ENCODE measurements at regions not wholly inside any gene's neighbourhood (a gene's known extent, or its start where the extent isn't known, plus 50 kb on each side); places are given as distances from the start of the nearest gene placed in this dataset.

DNA sequence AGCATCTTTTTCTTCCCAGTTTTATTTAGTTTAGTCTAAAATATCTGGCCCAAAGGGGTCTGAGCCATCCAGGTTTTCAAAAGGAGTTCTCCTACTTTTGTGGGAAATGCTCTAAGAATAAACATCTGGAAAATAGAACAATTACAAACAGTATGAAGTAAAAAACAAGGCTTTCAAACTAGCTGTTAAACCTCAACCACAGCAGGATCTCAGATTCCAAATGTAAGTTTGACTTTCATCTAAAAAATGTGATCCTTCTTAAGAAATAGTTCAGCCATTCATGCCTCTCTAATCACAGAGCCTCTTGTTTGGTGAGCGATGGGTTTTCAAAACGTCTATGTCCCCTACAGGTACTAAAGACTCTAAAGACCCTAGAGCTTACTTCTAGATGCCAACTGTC lies 413.5 kb downstream of the DUSP10 start:
- peaks cover 6 to 8% of the 10 kb centered on the region in 2 donors for H3K27me3 Mint-ChIP-seq
- no peak overlapping the region for H3K4me3 Mint-ChIP-seq
- Histone ChIP-seq H3K27me3 (ENCODE audit: insufficient read depth, low read length) (no peaks in the 10 kb centered on the region), H3K36me3 (ENCODE audit: insufficient read depth, low read length) (no peaks in the 10 kb centered on the region), H3K4me3 (ENCODE audit: low read length in 2 of 2) (no peak overlapping the region), H3K9me3 (ENCODE audit: control insufficient read depth in 1 of 2, low read length in 2 of 2) (no peaks in the 10 kb centered on the region), H3K27ac (ENCODE audit: low read depth, low read length) (no peak overlapping the region), H3K4me1 (ENCODE audit: insufficient read depth, low read length) (no peaks in the 10 kb centered on the region)
- peaks cover 0 to 29% (median 18%) of the 10 kb centered on the region in 8 donors for H3K9me3 Mint-ChIP-seq
- ChIA-PET CTCF (ENCODE audit: partially characterized antibody) (no interaction called here), POLR2A (ENCODE audit: partially characterized antibody) (no interaction called here)
- H3K36me3 Mint-ChIP-seq, result peaks cover 1 to 3% of the 10 kb centered on the region in 2 donors
- no peak overlapping the region for H3K27ac Mint-ChIP-seq
- intact Hi-C loops (cut with micrococcal nuclease), result no loop called here
- no peaks in the 10 kb centered on the region for H3K4me1 Mint-ChIP-seq
- DNase-seq, result no peak

DNA sequence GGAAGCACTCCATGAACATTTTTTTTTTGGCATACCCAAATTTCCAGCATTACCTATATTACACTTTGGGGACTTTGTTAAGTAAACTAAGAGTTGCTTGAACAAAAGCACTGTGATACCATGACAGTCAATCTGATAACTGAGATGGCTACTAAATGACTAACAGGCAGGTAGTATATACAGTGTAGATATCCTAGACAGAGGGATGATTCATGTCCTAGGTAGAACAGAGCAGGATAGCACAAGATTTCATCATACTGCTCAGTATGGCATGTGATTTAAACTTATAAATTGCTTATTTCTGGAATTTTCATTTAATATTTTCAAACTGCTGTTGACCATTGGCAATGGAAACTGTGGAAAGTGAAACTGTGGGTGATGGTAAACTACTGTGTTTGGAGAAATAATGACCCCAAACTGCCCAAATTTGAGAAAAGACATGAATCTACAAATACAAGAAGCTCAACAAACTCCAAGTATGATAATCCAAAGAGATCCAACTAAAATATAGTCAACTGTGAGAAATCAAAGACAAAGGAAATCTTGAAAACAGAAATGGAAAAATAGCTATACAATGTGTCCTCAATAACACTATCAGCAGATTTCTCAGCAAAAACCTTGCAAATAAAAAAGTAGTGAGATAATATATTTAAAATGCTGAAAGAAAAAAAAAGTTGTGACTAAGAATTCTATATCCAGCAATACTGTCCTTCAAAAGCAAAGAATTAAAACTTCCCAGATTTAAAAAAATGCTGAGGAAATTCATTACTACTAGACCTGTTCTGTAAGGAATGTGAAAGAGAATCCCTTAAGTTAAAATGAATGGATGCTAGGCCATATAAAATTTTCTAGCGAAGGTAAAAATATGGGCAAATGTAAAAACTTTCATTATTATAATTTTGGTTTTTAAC lies 410.4 kb downstream of the DUSP10 start:
- no peaks in the 10 kb centered on the region for H3K9me3 ChIP-seq (ENCODE audit: control insufficient read depth in 1 of 2, low read length in 2 of 2)
- no peak overlapping the region for H3K27ac ChIP-seq (ENCODE audit: low read depth, low read length)
- Mint-ChIP-seq H3K27ac (no peak overlapping the region), H3K4me3 (no peak overlapping the region), H3K27me3 (peaks cover 4 to 9% of the 10 kb centered on the region in 2 donors), H3K36me3 (peaks cover 1 to 3% of the 10 kb centered on the region in 2 donors), H3K4me1 (peaks cover 0 to 8% (median 0%) of the 10 kb centered on the region in 4 donors), H3K9me3 (peaks cover 0 to 33% (median 18%) of the 10 kb centered on the region in 8 donors)
- POLR2A ChIA-PET (ENCODE audit: partially characterized antibody), result no interaction called here
- no peaks in the 10 kb centered on the region for H3K27me3 ChIP-seq (ENCODE audit: insufficient read depth, low read length)
- no peaks in the 10 kb centered on the region for H3K4me1 ChIP-seq (ENCODE audit: insufficient read depth, low read length)
- H3K36me3 ChIP-seq (ENCODE audit: insufficient read depth, low read length), result no peaks in the 10 kb centered on the region
- no peak for DNase-seq
- H3K4me3 ChIP-seq (ENCODE audit: low read length in 2 of 2), result no peak overlapping the region
- intact Hi-C loops (cut with micrococcal nuclease), result no loop called here
- CTCF ChIA-PET (ENCODE audit: partially characterized antibody), result no interaction called here

DNA sequence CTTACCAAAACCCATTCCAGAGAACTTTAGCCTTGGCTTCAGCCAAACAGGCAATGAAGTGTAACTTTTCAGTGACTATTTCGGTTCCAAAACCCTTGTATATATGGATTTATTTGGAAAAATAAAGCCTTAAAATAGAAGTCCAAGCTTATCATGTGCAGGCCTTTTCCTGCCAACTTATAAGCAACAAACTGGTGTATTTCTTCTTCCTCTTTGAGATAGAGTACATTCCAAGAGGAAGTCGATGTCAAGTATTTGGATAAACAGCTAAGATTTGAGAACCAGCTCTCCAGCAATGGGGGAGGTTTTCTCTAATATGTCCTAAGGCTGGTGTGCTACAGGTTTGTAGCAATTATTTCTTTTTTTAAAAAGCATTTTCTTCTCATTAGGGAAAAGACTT lies 407.8 kb downstream of the DUSP10 start:
- H3K4me3 ChIP-seq (ENCODE audit: low read length in 2 of 2), result no peak overlapping the region
- no peak overlapping the region for H3K27ac Mint-ChIP-seq
- H3K4me1 ChIP-seq (ENCODE audit: insufficient read depth, low read length), result no peaks in the 10 kb centered on the region
- POLR2A ChIA-PET (ENCODE audit: partially characterized antibody), result no interaction called here
- no peaks in the 10 kb centered on the region for H3K9me3 ChIP-seq (ENCODE audit: control insufficient read depth in 1 of 2, low read length in 2 of 2)
- no peak overlapping the region for H3K4me3 Mint-ChIP-seq
- peaks cover 0 to 6% of the 10 kb centered on the region in 2 donors for H3K27me3 Mint-ChIP-seq
- H3K36me3 Mint-ChIP-seq, result peaks cover 1 to 3% of the 10 kb centered on the region in 2 donors
- no peak overlapping the region for H3K27ac ChIP-seq (ENCODE audit: low read depth, low read length)
- DNase-seq, result no peak
- peaks cover 0 to 33% (median 17%) of the 10 kb centered on the region in 8 donors for H3K9me3 Mint-ChIP-seq
- intact Hi-C loops (cut with micrococcal nuclease), result no loop called here
- H3K27me3 ChIP-seq (ENCODE audit: insufficient read depth, low read length), result no peaks in the 10 kb centered on the region
- H3K4me1 Mint-ChIP-seq, result peaks cover 0 to 8% (median 0%) of the 10 kb centered on the region in 4 donors
- no peaks in the 10 kb centered on the region for H3K36me3 ChIP-seq (ENCODE audit: insufficient read depth, low read length)
- CTCF ChIA-PET (ENCODE audit: partially characterized antibody), result no interaction called here

DNA sequence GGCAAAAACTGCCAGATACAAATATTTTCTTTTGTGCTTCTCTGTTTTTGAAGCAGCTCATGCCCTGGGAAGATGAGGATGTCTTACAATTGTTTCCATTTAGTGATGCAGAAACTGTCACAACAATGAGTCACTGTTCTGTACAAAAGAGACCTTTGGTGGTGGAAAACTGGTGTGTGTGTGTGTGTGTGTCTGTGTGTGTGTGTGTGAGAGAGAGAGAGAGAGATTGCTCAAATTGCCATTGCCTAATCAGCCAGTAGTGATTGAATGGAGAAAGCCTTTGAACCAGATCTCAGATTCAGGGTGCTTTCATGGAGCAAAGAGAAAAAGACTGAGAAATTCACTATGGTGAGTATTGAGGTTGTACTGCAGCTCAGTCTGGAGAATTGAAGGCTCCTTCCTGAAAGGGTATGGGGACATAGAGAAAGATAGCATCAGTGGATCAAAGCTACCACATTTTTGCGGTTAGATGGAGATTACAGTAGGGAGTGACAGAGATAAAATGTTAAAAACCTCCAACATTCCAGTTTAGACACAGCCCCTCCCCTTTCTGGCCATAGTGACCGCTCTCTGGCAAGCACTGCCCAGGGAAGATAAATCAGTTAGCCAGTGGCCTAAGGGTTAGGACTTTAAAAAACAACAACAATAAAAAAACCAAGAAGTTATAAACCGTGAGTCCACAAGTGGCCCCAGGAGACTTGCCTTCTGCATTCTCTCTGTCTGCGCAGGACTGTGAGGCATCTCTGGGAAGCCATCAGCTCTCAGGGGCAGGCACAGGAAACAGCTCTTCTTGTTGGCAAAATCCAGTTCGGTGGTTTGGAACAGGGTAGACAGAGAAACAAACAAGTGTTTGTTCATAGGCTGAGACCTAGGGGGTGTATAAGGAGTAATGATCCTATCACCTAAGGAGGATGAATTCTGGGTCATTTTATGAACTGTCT lies 406.5 kb downstream of the DUSP10 start:
- DNase-seq, result no peak
- no peaks in the 10 kb centered on the region for H3K4me1 ChIP-seq (ENCODE audit: insufficient read depth, low read length)
- Mint-ChIP-seq H3K9me3 (peaks cover 0 to 24% (median 16%) of the 10 kb centered on the region in 8 donors), H3K36me3 (peaks cover 0 to 3% of the 10 kb centered on the region in 2 donors), H3K4me3 (no peak overlapping the region), H3K27ac (no peak overlapping the region), H3K4me1 (peaks cover 0 to 8% (median 0%) of the 10 kb centered on the region in 4 donors), H3K27me3 (peaks cover 0 to 8% of the 10 kb centered on the region in 2 donors)
- no peak overlapping the region for H3K27ac ChIP-seq (ENCODE audit: low read depth, low read length)
- no peaks in the 10 kb centered on the region for H3K36me3 ChIP-seq (ENCODE audit: insufficient read depth, low read length)
- H3K4me3 ChIP-seq (ENCODE audit: low read length in 2 of 2), result no peak overlapping the region
- H3K9me3 ChIP-seq (ENCODE audit: control insufficient read depth in 1 of 2, low read length in 2 of 2), result no peaks in the 10 kb centered on the region
- no peaks in the 10 kb centered on the region for H3K27me3 ChIP-seq (ENCODE audit: insufficient read depth, low read length)
- ChIA-PET POLR2A (ENCODE audit: partially characterized antibody) (no interaction called here), CTCF (ENCODE audit: partially characterized antibody) (no interaction called here)
- intact Hi-C loops (cut with micrococcal nuclease), result no loop called here

DNA sequence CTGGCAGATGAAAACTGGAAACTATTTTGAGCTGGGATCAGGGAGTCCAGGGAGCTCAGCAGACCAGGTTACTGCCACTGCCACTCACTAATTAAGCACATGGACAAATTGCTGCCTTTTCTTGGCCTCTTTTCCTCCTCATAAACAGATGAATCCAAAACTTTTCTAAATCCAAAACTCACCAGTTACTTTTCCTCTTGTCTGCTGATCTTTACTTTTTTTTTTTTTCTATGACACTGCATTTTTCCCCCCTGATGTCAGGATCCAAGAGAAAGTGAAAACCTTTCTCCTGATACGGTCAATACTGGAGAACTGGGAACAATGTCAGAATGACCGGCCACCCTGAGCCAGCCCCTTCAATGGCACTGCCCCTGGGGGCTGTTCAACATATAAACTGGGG lies 405.8 kb downstream of the DUSP10 start:
- H3K27ac ChIP-seq (ENCODE audit: low read depth, low read length), result no peak overlapping the region
- Mint-ChIP-seq H3K4me3 (no peak overlapping the region), H3K9me3 (peaks cover 0 to 18% (median 12%) of the 10 kb centered on the region in 8 donors), H3K27ac (no peak overlapping the region), H3K4me1 (peaks cover 0 to 8% (median 0%) of the 10 kb centered on the region in 4 donors), H3K27me3 (peaks cover 0 to 8% of the 10 kb centered on the region in 2 donors), H3K36me3 (peaks cover 0 to 3% of the 10 kb centered on the region in 2 donors)
- H3K4me3 ChIP-seq (ENCODE audit: low read length in 2 of 2), result no peak overlapping the region
- CTCF ChIA-PET (ENCODE audit: partially characterized antibody), result no interaction called here
- no peak for DNase-seq
- H3K27me3 ChIP-seq (ENCODE audit: insufficient read depth, low read length), result no peaks in the 10 kb centered on the region
- H3K4me1 ChIP-seq (ENCODE audit: insufficient read depth, low read length), result no peaks in the 10 kb centered on the region
- H3K9me3 ChIP-seq (ENCODE audit: control insufficient read depth in 1 of 2, low read length in 2 of 2), result no peaks in the 10 kb centered on the region
- intact Hi-C loops (cut with micrococcal nuclease), result no loop called here
- POLR2A ChIA-PET (ENCODE audit: partially characterized antibody), result no interaction called here
- H3K36me3 ChIP-seq (ENCODE audit: insufficient read depth, low read length), result no peaks in the 10 kb centered on the region

DNA sequence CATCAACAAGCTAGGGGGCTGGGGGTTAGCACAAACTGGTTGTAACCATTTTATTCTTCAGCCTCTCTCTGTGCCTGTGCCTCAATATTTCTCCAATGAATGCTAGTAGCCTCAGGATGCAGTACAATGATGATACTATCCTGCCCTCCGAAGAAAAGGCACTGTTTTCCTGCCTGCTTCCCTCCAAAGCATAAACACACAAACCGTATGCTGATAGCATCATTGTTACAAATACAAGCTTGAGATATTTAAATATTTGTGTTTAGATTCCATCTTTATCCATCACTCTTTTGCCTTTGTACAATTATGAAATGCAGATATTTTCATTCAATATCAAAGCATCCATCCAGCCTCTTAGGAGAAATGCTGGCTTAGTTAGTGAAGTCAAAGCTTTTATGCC lies 404.8 kb downstream of the DUSP10 start:
- ChIA-PET POLR2A (ENCODE audit: partially characterized antibody) (no interaction called here), CTCF (ENCODE audit: partially characterized antibody) (no interaction called here)
- H3K4me1 ChIP-seq (ENCODE audit: insufficient read depth, low read length), result no peaks in the 10 kb centered on the region
- H3K27me3 ChIP-seq (ENCODE audit: insufficient read depth, low read length), result no peaks in the 10 kb centered on the region
- intact Hi-C loops (cut with micrococcal nuclease), result no loop called here
- Mint-ChIP-seq H3K36me3 (peaks cover 0 to 2% of the 10 kb centered on the region in 2 donors), H3K9me3 (peaks cover 0 to 11% (median 4%) of the 10 kb centered on the region in 8 donors), H3K27ac (no peak overlapping the region), H3K4me3 (no peak overlapping the region), H3K4me1 (peaks cover 0 to 8% (median 0%) of the 10 kb centered on the region in 4 donors), H3K27me3 (peaks cover 0 to 8% of the 10 kb centered on the region in 2 donors)
- H3K27ac ChIP-seq (ENCODE audit: low read depth, low read length), result no peak overlapping the region
- H3K36me3 ChIP-seq (ENCODE audit: insufficient read depth, low read length), result no peaks in the 10 kb centered on the region
- DNase-seq, result no peak
- no peak overlapping the region for H3K4me3 ChIP-seq (ENCODE audit: low read length in 2 of 2)
- H3K9me3 ChIP-seq (ENCODE audit: control insufficient read depth in 1 of 2, low read length in 2 of 2), result no peaks in the 10 kb centered on the region

DNA sequence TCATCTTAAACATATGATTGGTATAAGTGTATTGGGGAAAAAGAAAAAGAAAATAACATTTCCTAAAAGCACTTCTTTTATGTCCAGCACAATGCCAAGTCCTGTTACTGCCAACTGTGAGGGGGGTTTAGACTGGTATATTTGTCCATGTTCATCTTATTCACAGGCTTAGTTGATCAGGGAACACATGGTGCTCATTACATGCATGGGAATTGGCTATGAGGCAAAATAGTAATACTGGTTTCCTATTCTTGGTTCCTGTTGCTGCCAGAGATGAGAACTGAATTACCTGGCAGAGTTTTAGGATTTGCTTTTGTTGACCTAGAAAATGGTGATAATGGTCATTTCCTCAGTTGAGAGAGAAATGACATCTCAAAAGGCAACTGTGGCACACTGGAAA lies 398.8 kb downstream of the DUSP10 start:
- ChIA-PET POLR2A (ENCODE audit: partially characterized antibody) (no interaction called here), CTCF (ENCODE audit: partially characterized antibody) (no interaction called here)
- no peak for DNase-seq
- Mint-ChIP-seq H3K9me3 (no peaks in the 10 kb centered on the region), H3K4me3 (no peak overlapping the region), H3K27ac (no peak overlapping the region), H3K36me3 (no peaks in the 10 kb centered on the region), H3K27me3 (peaks cover 2 to 9% of the 10 kb centered on the region in 2 donors), H3K4me1 (no peaks in the 10 kb centered on the region)
- H3K27ac ChIP-seq (ENCODE audit: low read depth, low read length), result no peak overlapping the region
- H3K9me3 ChIP-seq (ENCODE audit: control insufficient read depth in 1 of 2, low read length in 2 of 2), result no peaks in the 10 kb centered on the region
- H3K27me3 ChIP-seq (ENCODE audit: insufficient read depth, low read length), result no peaks in the 10 kb centered on the region
- intact Hi-C loops (cut with micrococcal nuclease), result no loop called here
- H3K4me3 ChIP-seq (ENCODE audit: low read length in 2 of 2), result no peak overlapping the region
- no peaks in the 10 kb centered on the region for H3K36me3 ChIP-seq (ENCODE audit: insufficient read depth, low read length)
- no peaks in the 10 kb centered on the region for H3K4me1 ChIP-seq (ENCODE audit: insufficient read depth, low read length)

Data from CD4-positive, alpha-beta memory T cell (primary cell).